SW480 (cell line): ENCODE measurements at regions not wholly inside any gene's neighbourhood (a gene's known extent, or its start where the extent isn't known, plus 50 kb on each side); places are given as distances from the start of the nearest gene placed in this dataset.
"Not testable (repeated sequence)": the region's sequence is repeated elsewhere in the genome, so short reads cannot be mapped to it uniquely, and the experiment has no call there.

Experiments used
- DNase-seq: peaks from one replicate; pipeline ENCODE4 v3.0.0-alpha.2; 2016; ENCODE audit warnings: low spot score

- no peak for DNase-seq
These were observed 132.1 kb downstream of the SLC24A2 start for GRCh38 chr9:19656704-19657103.

- DNase-seq, result no peak
These were observed 137.2 kb downstream of the SLC24A2 start for GRCh38 chr9:19651681-19652080.

GRCh38 chr9:19650312-19650711 lies 138.5 kb downstream of the SLC24A2 start:
- no peak for DNase-seq

DNA sequence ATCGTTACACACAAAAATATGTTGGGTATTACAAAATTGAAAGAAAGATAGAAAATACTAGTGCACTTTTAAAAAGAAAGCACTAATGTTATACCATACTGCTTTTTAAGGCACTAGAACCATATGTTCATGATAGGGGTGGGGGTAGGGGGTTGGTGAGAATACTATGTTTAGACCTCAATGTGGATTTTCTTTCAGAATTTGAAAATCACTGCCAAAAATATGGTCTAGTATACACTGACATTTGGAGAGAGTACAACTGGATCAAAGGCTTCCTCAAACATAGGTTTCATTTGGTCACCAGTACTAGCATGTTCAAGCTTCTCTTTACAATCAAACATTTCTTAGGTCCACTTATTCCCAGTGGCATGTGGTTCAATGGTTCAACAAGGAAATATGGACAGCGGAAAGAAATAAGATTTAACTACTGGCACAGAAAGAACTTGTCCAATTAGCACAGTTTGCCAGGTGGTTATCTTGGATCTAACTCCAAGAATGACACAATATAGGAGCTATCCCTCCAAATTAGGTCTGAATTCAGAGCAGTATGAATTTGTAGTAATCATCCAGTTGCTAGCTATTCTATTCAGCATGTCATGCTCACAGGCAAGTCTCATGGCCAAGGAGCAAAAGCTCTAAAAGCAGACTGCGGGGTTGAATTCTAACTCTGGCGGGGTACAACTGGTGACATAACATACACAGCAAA lies 139.3 kb downstream of the SLC24A2 start:
- no peak for DNase-seq

GRCh38 chr9:19648672-19649071 lies 140.2 kb downstream of the SLC24A2 start:
- DNase-seq, result no peak

DNA sequence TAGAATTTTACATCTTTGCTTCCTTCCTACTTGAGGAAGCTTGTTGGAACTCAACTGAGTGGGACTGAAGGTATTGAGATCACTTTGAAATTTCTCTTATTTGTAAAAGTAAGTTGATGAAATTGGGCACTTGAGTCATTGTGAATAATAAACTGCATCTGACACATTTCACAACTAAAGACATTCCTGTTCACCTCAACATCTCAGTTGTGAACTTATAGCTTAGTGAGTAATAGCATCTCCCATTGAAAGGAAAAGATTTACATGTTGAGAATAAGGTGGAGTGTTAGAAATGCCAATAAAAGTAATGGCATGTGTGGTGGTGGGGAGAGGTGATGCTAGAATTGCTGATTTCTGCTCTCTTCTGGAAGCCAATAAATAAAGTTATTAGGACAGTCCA lies 145.0 kb downstream of the SLC24A2 start:
- DNase-seq, result no peak

GRCh38 chr9:19642256-19642655 lies 146.6 kb downstream of the SLC24A2 start:
- DNase-seq, result no peak

DNA sequence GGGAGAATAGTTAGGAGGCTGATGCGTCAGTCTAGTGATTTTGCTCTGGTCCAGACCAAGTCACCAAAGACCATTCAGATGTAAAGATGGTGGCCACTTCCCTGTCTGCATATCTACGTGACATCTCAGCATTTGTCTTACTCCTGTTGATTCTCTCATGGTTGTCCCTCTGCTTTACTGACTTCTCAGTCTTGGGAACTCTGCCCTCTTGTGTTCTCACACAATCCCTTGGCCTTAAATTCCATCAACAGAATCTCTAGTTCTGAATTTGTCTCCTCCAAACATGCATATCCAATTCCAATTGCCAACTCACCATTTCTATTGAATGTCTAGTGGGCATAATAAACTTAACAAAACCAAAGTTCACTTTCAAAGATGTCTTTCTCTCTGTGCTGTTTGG lies 147.8 kb downstream of the SLC24A2 start:
- peak; percentile 2 for DNase-seq

GRCh38 chr9:19640014-19640413 lies 148.8 kb downstream of the SLC24A2 start:
- DNase-seq, result no peak

DNA sequence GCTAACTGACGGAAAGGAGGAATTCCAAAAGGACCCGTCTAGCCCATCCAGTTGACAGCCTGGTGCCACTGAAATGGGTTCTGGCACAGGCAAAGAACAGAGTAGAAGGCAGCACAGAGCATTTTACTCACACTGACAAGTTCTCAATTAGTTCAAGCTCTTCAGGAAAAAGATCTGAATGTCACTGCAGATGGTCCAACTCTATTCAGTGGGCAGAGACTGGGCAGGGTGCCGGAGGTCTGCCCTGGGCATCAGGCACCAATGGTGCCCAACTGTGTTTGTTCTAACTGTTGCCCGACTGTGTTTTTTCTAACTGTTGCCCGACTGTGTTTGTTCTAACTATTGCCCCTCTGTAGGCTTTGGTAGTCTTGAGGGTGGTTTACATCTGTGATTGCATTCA lies 151.8 kb downstream of the SLC24A2 start:
- no peak for DNase-seq

DNA sequence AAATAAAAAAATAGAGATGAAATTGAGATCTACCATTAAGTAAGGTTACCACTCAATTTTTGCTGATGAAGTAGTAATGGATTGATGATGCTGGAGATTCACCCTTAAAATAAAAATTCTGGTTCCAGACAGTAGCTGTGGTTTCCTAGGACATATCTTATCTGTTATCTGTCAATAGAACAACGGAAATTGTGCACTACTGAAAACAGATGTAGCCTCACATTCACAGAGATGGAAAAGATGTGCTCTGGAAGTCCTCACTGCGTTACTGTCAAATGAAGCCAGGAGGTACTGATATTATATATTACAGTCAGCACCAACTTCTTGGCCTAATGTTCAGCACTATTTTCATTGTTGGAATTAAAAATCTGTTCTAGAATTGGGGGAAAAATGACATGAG lies 154.0 kb downstream of the SLC24A2 start:
- no peak for DNase-seq

DNA sequence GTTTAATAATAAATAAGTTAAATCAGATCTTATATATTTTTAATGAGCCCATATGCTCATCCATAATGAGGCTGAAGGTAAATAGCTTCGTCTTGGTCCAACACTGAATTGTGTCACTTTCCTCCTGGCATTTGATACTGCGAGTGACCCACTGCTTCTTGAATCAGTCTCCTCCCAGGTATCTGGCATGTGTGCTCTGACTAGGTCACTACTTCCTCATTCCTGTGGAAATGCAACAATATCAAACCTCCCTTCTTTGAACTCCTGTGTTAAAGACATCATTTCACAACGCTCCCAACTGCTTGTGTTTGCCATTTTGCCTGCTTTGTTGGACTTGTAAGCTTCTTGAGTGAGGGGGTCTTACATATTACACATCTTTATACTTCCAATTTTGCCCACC lies 157.7 kb downstream of the SLC24A2 start:
- no peak for DNase-seq

DNA sequence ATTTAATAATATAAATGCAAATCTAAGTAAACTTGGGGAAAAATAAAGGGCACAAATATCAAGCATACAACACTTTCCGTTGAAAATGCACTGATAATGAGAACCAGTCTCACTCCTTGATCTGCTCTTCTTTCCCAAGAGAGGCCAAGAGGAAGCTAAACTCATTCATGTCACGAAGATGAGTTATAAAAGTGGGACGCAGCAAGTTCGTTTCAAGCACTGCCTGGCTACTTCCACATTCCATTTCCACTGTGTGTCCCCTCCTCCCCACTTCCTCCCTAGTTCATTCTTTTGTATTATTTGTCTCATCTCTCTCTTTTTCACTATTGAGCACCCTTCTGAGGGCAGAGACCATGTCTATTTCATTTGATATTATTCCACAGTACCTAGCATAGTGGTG lies 158.1 kb downstream of the SLC24A2 start:
- DNase-seq, result no peak

GRCh38 chr9:19629488-19629887 lies 159.3 kb downstream of the SLC24A2 start:
- DNase-seq, result no peak

DNA sequence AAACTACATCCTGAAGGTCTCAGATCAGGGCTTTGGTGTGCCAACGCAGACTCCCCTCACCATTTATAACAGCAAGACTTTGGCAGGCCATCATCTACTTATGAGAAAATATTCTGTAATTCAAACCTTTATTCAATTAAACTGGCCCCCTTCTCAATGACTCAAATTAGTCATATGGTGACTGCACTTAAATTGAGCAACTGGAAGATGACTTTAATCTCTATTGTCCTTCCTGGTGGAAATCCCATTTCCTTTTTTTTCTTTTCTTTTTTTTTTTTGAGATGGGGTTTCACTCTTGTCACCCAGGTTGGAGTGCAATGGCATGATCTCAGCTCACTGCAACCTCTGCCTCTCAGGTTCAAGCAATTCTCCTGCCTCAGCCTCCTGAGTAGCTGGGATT lies 163.4 kb downstream of the SLC24A2 start:
- DNase-seq, result not testable (repeated sequence)

DNA sequence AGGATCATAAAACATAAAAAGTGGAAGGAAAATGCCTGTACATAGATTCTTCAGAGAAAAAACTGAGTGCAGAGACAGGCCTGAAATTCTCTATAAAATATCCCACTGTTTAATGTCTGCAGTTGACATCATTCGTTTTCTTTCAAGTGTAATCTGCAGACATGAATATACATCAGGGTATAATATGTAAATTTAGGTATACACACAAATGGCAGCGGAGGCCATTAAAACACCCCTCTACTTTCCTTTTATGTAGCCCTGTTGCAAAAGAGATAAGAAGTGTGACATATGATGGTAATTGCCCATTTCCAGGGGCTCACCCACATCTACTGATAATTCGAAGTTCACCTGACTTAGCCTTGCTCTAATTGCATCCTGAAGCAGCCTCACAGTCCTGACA lies 164.3 kb downstream of the SLC24A2 start:
- no peak for DNase-seq

DNA sequence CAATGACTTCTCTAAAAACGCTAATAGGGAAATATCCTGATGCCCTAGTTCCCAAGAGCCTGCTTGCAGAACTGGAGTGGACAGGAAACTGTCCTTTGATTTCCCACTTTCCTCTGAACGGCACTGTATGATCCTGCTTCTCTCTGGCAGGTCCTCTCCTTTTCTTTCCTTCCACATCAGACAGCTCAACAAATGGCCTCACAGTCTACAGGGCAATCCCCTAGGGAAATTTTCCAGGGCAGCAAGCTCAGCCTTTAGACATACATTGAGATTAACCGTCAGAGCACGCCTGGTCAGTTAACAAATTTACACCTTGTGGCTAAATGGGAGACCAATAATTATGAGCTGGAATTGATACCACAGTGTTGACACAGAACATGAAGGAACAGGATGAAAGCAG lies 164.9 kb downstream of the SLC24A2 start:
- no peak for DNase-seq

DNA sequence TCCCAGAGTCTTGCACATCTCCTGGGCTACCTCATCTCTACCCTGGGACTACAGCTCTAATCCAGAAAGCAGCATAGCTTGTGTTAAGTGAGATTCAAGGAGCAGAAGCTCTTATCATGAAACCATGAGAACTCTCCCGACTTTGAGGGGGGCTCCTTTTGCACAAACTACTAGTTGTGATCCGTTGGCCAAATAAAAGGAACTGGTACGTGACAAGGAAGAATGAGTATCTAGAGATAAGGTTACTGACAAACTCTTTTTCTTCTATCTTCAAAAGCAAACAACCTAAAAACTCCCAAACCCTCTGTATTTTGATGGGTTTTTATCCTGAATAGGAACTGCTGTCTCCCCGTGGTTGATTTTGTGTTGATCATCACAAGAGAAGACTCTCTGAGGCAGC lies 168.5 kb downstream of the SLC24A2 start:
- no peak for DNase-seq

DNA sequence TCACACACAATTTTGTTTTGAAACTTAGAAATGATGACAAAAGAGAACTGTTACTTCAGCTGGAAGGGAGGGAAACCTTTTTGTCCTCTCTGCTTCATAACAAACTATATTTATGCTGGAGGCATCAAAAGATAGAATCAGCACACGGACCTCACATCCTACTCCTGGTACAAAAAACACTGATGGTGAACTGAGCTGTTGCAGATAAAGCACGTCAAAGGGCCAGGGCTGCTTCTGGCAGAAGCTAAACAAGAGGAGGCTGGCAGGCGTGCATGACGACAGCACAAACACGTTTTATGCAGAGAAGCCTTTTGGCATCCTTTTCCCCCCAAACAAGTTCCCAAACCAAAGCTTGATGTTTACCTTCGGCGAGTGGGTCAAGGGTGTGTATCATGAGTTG lies 169.6 kb downstream of the SLC24A2 start:
- DNase-seq, result no peak

- DNase-seq, result no peak
These were observed 170.0 kb downstream of the SLC24A2 start for GRCh38 chr9:19618816-19619215.

DNA sequence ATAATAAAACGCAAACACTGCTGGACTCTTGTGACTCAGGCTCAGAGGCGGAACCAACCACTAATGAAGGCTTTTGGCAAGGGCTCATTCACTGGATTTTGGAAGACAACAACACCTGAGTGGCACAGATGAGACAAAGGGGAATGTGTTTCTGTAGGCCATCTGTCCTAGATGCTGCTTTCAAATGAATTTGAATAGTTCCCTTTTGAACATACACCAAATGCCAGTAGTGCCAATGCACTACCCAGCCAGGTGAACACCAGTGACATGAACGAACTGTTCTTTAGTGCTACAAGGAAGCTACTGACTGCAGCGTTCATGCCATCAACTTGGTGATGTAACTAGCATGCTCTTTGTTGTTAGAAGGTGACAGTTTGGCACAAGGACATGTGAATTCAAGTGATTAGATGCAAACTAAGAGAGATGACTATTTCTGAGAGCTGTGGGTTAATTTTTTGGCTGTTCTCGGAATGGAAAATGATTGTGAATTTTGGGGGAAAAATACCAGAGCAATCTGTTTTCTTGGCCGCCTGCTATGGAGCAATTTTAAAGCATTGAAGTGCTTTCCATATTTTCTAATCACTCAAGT lies 173.7 kb downstream of the SLC24A2 start:
- DNase-seq, result no peak

DNA sequence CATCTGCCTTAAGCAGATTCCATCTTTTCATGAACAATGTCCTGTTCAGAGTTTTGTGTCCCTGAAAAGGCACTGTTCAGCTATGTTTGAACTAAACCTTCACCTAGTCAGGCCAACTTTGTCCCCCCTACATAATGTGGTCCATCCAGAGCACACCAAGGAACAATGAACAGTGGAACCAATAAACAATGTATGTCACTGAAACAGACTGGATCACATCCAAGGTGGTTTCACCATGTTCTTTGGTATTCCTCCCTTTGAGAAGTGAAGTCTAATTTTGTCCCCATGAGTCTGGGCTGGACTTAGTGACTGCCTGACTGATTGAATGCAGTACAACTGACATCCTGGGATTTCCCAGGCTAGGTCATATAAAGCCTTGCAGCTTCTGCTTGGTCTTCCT lies 174.5 kb downstream of the SLC24A2 start:
- no peak for DNase-seq

DNA sequence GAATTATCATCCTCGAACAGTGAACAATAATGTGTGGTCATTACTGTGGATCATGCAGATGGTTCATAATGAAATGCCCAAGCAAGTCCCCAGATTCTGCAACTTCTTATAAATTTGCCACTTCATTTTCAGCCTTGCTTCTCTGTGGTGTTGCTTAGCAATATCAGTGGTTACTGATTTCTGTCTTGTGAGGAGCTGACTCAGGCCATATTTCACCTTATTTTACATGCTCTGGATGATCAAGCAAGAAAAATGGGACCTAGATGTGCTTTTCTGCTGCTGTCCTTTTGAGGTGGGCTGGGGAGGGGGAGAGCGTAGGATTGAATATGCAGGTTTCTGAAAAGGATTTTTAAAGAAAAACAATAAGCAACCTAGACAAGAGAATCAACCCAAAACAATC lies 188.3 kb downstream of the SLC24A2 start:
- DNase-seq, result no peak

DNA sequence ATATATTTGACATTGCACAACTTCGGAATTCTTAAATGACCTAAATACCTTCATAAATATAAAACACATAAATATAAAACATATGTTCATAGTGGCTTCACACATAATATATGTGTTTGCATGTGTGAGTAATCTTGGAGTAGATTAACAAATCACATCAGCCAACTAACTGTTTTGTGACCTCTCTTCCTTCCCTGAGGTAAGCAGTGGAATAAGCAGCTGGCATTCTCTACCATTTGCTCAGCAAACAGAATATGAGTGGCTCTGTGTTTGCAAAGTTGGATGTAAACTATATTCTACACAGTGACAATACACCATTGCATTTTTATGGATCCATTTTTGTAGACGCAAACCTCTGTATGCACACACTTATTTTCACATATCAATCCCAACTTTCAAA lies 189.9 kb downstream of the ACER2 start:
- no peak for DNase-seq
